Loucy (cell line): ENCODE measurements at regions not wholly inside any gene's neighbourhood (a gene's known extent, or its start where the extent isn't known, plus 50 kb on each side); places are given as distances from the start of the nearest gene placed in this dataset.
A peak's percentile ranks its signal among the peaks of the same experiment; 100 is the strongest.

ENCODE experiments used
- H2AFZ ChIP-seq: fragments of 200-600 bp; sonication (generic); 2 replicates; pipeline ENCODE4 v1.6.0; 2016; ENCODE audit warnings: antibody characterized with exemption, mild to moderate bottlenecking, low read length, moderate library complexity
- H3F3A ChIP-seq: fragments of 200-600 bp; 2 replicates; pipeline ENCODE4 v1.6.0; 2016; ENCODE audit warnings: antibody characterized with exemption, low read depth, mild to moderate bottlenecking
- H3K27me3 ChIP-seq: fragments of 200-600 bp; sonication (generic); 2 replicates; pipeline ENCODE4 v1.6.1; 2014; ENCODE audit warnings: low read length, mild to moderate bottlenecking; ENCODE audit not compliant: insufficient read depth, poor library complexity, severe bottlenecking
- H3K36me3 ChIP-seq: fragments of 200-600 bp; sonication (generic); 2 replicates; pipeline ENCODE4 v1.6.1; 2016; ENCODE audit warnings: low read length; ENCODE audit not compliant: insufficient read depth
- H3K4me1 ChIP-seq: fragments of 200-600 bp; sonication (generic); 2 replicates; pipeline ENCODE4 v1.5.1; 2014; ENCODE audit warnings: low read length, mild to moderate bottlenecking; ENCODE audit not compliant: insufficient read depth, poor library complexity, severe bottlenecking
- H3K4me2 ChIP-seq: fragments of 200-600 bp; sonication (generic); 2 replicates; pipeline ENCODE4 v1.6.0; 2014; ENCODE audit warnings: antibody characterized with exemption, low read length, low read depth, mild to moderate bottlenecking; ENCODE audit not compliant: poor library complexity, severe bottlenecking
- H3K4me3 ChIP-seq: fragments of 200-600 bp; sonication (generic); 2 replicates; pipeline ENCODE4 v1.5.1; 2014; ENCODE audit warnings: low read length, mild to moderate bottlenecking, mixed read lengths; ENCODE audit not compliant: poor library complexity, severe bottlenecking
- H3K79me2 ChIP-seq: fragments of 200-600 bp; sonication (generic); 2 replicates; pipeline ENCODE4 v1.6.1; 2014; ENCODE audit warnings: low read length; ENCODE audit not compliant: insufficient read depth
- H3K9ac ChIP-seq: fragments of 200-600 bp; sonication (generic); 2 replicates; pipeline ENCODE4 v1.6.0; 2014; ENCODE audit warnings: mild to moderate bottlenecking, low read depth, low read length, moderate library complexity; ENCODE audit not compliant: poor library complexity, severe bottlenecking
- H3K9me2 ChIP-seq: fragments of 200-600 bp; sonication (generic); replicated peaks from 2 replicates; pipeline ENCODE4 v1.6.1; 2016; ENCODE audit warnings: low read depth, low read length, mixed read lengths
- H3K9me3 ChIP-seq: fragments of 200-600 bp; sonication (generic); 2 replicates; pipeline ENCODE4 v1.6.1; 2014; ENCODE audit warnings: mild to moderate bottlenecking, antibody characterized with exemption, low read length, low read depth; ENCODE audit not compliant: insufficient read depth
- H4K20me1 ChIP-seq: fragments of 200-600 bp; sonication (generic); 2 replicates; pipeline ENCODE4 v1.6.0; 2014; ENCODE audit warnings: antibody characterized with exemption, low read length, mild to moderate bottlenecking; ENCODE audit not compliant: insufficient read depth, poor library complexity, severe bottlenecking
- EZH2phosphoT487 ChIP-seq: fragments of 200-600 bp; IDR thresholded peaks from 2 replicates; pipeline ENCODE4 v1.6.1; 2018; ENCODE audit warnings: antibody characterized with exemption, mild to moderate bottlenecking, moderate library complexity, borderline replicate concordance
- TF ChIP-seq, protein P1 (sequence below): fragments of 200-600 bp; sonication (generic); conservative IDR thresholded peaks from 2 replicates; pipeline ENCODE4 v1.5.1; 2014; ENCODE audit warnings: mild to moderate bottlenecking, antibody characterized with exemption, low read length

DNA sequence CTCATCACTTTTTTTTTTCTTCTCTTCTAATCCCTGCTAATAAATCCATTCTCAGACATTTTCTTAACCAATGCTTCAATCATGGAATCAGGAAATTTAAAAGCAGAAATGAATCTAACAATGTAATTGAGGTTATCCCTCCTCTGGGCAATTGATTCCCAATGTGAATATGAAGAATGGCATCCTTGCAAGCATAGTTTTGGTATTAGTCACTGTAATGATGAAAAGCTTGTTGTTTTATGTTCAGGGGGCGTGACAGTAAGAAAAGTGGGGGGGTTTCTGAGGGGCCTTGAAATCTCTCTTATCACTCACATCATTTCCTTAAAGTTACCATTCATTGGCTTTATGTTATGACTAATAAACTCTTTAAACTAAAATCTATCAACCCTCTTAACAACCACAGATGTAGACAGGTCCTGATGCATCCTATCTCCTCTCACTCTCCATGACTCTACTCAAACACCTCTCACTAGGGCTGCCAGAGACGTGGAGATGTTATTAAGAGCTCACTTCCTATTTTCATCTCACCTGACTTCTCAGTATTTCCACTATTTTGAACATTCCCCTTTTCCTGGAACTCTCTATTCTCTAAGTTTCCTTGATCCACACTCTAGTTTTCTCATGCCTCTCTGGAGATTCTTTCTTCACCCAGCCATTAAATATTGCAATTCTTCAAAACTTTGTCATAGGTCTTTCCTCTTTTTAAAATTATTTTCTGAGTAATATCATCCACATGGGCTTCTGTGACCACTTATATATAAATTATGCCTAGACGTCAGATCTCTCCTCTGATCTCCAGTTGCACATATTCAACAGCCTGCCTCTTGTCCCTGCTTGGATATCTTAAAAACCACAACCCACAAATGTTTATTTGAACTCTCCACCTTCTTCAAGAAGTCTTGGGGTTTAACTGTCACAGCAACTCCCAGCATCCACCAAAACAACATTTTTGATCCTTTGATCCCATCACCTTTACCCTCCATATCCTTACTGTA, 332.9 kb downstream of the CDH2 start:
- H3K9ac ChIP-seq = no peak overlapping the region
- peak overlapping the region; percentile 49 for H3K4me3 ChIP-seq
- H3K4me1 ChIP-seq = peaks cover 51% of the 10 kb centered on the region
- H3K9me3 ChIP-seq = no peaks in the 10 kb centered on the region
- H2AFZ ChIP-seq = no peak overlapping the region
- no peaks in the 10 kb centered on the region for H3K79me2 ChIP-seq
- H3K4me2 ChIP-seq = peak overlapping the region; percentile 80
- H3F3A ChIP-seq = no peaks in the 10 kb centered on the region
- TF ChIP-seq, protein P1, sequence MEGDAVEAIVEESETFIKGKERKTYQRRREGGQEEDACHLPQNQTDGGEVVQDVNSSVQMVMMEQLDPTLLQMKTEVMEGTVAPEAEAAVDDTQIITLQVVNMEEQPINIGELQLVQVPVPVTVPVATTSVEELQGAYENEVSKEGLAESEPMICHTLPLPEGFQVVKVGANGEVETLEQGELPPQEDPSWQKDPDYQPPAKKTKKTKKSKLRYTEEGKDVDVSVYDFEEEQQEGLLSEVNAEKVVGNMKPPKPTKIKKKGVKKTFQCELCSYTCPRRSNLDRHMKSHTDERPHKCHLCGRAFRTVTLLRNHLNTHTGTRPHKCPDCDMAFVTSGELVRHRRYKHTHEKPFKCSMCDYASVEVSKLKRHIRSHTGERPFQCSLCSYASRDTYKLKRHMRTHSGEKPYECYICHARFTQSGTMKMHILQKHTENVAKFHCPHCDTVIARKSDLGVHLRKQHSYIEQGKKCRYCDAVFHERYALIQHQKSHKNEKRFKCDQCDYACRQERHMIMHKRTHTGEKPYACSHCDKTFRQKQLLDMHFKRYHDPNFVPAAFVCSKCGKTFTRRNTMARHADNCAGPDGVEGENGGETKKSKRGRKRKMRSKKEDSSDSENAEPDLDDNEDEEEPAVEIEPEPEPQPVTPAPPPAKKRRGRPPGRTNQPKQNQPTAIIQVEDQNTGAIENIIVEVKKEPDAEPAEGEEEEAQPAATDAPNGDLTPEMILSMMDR = no peak
- no peak for TF ChIP-seq EZH2phosphoT487
- no peaks in the 10 kb centered on the region for H3K9me2 ChIP-seq
- H3K36me3 ChIP-seq = no peaks in the 10 kb centered on the region
- H3K27me3 ChIP-seq = no peaks in the 10 kb centered on the region
- H4K20me1 ChIP-seq = no peaks in the 10 kb centered on the region

DNA sequence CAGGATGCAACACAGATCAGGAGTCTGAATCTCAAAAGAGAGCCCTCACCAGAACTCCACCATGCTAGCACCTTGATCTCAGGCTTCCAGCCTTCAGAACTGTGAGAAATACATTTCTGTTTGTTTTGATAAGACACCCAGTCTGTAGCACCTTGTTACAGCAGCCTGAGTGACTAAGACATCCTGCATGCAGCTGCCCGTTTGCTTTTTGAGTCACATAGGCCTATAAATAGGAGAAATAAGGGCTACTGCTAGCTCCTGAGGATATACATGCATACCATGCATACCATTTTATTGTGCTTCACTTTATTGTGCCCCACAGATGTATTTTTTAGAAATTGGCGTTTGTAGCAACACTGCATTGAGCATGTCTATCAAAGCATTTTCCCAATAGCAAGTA, 337.8 kb downstream of the CDH2 start:
- no peaks in the 10 kb centered on the region for H3K9me3 ChIP-seq
- H3K4me2 ChIP-seq = no peak overlapping the region
- no peak overlapping the region for H2AFZ ChIP-seq
- H3K79me2 ChIP-seq = no peaks in the 10 kb centered on the region
- H3F3A ChIP-seq = no peaks in the 10 kb centered on the region
- H3K36me3 ChIP-seq = no peaks in the 10 kb centered on the region
- no peaks in the 10 kb centered on the region for H3K27me3 ChIP-seq
- no peaks in the 10 kb centered on the region for H4K20me1 ChIP-seq
- TF ChIP-seq, protein P1 = no peak
- TF ChIP-seq EZH2phosphoT487 = no peak
- no peak overlapping the region for H3K9ac ChIP-seq
- H3K9me2 ChIP-seq = no peaks in the 10 kb centered on the region
- H3K4me3 ChIP-seq = no peak overlapping the region
- H3K4me1 ChIP-seq = peaks cover 25% of the 10 kb centered on the region

DNA sequence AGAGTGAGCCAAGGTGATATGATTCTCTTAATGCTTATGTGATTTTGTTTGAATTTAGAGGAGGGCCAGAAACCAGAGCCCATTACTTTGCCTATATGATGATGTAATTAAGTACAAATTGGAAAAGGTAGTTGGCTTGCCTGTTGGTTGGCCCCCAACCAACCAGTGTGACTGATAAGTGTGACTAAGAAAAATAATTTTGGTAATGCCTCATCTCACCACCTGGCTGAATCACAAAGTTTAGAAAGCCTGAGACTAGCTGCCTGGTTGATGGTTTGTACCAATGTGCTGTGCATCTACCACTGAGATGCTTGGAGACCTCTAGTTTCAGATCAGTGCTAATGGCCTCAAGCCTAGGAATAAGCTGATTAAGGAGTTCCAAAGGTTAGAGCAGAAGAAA, 338.7 kb downstream of the CDH2 start:
- H3F3A ChIP-seq = no peaks in the 10 kb centered on the region
- no peaks in the 10 kb centered on the region for H3K9me2 ChIP-seq
- TF ChIP-seq, protein P1 = no peak
- TF ChIP-seq EZH2phosphoT487 = no peak
- H3K27me3 ChIP-seq = no peaks in the 10 kb centered on the region
- H3K4me2 ChIP-seq = no peak overlapping the region
- no peaks in the 10 kb centered on the region for H3K36me3 ChIP-seq
- H3K9me3 ChIP-seq = no peaks in the 10 kb centered on the region
- no peak overlapping the region for H3K4me3 ChIP-seq
- H2AFZ ChIP-seq = no peak overlapping the region
- no peaks in the 10 kb centered on the region for H4K20me1 ChIP-seq
- peaks cover 17% of the 10 kb centered on the region for H3K4me1 ChIP-seq
- no peak overlapping the region for H3K9ac ChIP-seq
- H3K79me2 ChIP-seq = no peaks in the 10 kb centered on the region
